SK-N-SH treated with all-trans-retinoic acid at 6 μM for 48 hours (cell line): ENCODE measurements at regions not wholly inside any gene's neighbourhood (a gene's known extent, or its start where the extent isn't known, plus 50 kb on each side); places are given as distances from the start of the nearest gene placed in this dataset.

Experiments used
- CREB5 ChIP-seq: fragments of 250-450 bp; sonication (Bioruptor Pico); IDR thresholded peaks from 2 replicates; pipeline ENCODE4 v1.5.1; 2020; ENCODE audit warnings: low read depth, mild to moderate bottlenecking, moderate library complexity
- ESRRG ChIP-seq: fragments of 250-450 bp; sonication (Bioruptor Pico); IDR thresholded peaks from 2 replicates; pipeline ENCODE4 v1.6.1; 2021; ENCODE audit warnings: mild to moderate bottlenecking
- ISL1 ChIP-seq: fragments of 250-450 bp; sonication (Bioruptor Pico); IDR thresholded peaks from 2 replicates; pipeline ENCODE4 v2.1.2; 2022; ENCODE audit warnings: mild to moderate bottlenecking, moderate library complexity
- PATZ1 ChIP-seq: fragments of 250-450 bp; sonication (Bioruptor Pico); IDR thresholded peaks from 2 replicates; pipeline ENCODE4 v1.8.0; 2020; ENCODE audit warnings: mild to moderate bottlenecking, moderate library complexity, borderline replicate concordance
- ZFP30 ChIP-seq: fragments of 450-650 bp; formaldehyde crosslinking; IDR thresholded peaks from 2 replicates; pipeline ENCODE4 v1.5.0; 2022; ENCODE audit warnings: mild to moderate bottlenecking, moderate library complexity
- ZNF565 ChIP-seq: fragments of 450-650 bp; formaldehyde crosslinking; conservative IDR thresholded peaks from 2 replicates; pipeline ENCODE4 v1.5.0; 2020; ENCODE audit warnings: low read depth, mild to moderate bottlenecking, moderate library complexity
- ZNF70 ChIP-seq: fragments of 450-650 bp; formaldehyde crosslinking; IDR thresholded peaks from 2 replicates; pipeline ENCODE4 v1.5.0; 2020; ENCODE audit warnings: mild to moderate bottlenecking, moderate library complexity
- ZNF8 ChIP-seq: fragments of 450-650 bp; formaldehyde crosslinking; IDR thresholded peaks from 2 replicates; pipeline ENCODE4 v1.5.0; 2020; ENCODE audit warnings: mild to moderate bottlenecking, moderate library complexity
- TF ChIP-seq, protein P1 (sequence below): fragments of 250-450 bp; sonication (Bioruptor Pico); IDR thresholded peaks from 2 replicates; pipeline ENCODE4 v1.8.0; 2021; ENCODE audit warnings: low read depth, mild to moderate bottlenecking, moderate library complexity, borderline replicate concordance

DNA sequence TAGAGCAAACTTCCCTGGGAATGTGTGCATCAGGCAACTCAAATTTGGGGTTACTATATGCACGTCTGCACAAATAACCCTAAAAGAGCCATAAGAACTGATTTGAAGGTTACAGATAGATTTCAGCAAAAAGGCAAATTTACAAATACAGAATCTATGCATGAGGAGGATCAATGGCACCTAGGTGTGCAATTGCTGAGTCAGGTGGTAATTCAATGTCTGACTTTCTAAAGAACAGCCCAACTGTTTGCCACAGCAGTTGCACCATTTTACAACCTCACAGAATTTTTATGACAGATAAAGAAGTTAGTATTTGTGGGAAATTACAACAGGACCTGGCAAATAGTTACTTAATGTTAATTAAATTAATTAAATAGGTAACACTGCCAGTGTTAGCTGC, 405.5 kb downstream of the TMEM114 start:
- TF ChIP-seq, protein P1, sequence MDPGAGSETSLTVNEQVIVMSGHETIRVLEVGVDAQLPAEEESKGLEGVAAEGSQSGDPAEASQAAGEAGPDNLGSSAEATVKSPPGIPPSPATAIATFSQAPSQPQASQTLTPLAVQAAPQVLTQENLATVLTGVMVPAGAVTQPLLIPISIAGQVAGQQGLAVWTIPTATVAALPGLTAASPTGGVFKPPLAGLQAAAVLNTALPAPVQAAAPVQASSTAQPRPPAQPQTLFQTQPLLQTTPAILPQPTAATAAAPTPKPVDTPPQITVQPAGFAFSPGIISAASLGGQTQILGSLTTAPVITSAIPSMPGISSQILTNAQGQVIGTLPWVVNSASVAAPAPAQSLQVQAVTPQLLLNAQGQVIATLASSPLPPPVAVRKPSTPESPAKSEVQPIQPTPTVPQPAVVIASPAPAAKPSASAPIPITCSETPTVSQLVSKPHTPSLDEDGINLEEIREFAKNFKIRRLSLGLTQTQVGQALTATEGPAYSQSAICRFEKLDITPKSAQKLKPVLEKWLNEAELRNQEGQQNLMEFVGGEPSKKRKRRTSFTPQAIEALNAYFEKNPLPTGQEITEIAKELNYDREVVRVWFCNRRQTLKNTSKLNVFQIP (CRISPR knock-in tag), result no peak
- TF ChIP-seq ZNF8 (CRISPR knock-in tag) (no peak), ZFP30 (CRISPR knock-in tag) (no peak), PATZ1 (CRISPR knock-in tag) (no peak), ZNF565 (CRISPR knock-in tag) (no peak), ZNF70 (CRISPR knock-in tag) (no peak), ESRRG (CRISPR knock-in tag) (no peak), ISL1 (CRISPR knock-in tag) (no peak), CREB5 (CRISPR knock-in tag) (no peak)
